HCT116 (cell line): ENCODE measurements at regions not wholly inside any gene's neighbourhood (a gene's known extent, or its start where the extent isn't known, plus 50 kb on each side); places are given as distances from the start of the nearest gene placed in this dataset.

Experiments
- CEBPB ChIP-seq: IDR thresholded peaks from 2 replicates; pipeline ENCODE4 v1.6.1; 2012; ENCODE audit warnings: low read depth
- EGR1 ChIP-seq: IDR thresholded peaks from 2 replicates; pipeline ENCODE4 v1.6.1; 2012; ENCODE audit warnings: low read depth
- ELF1 ChIP-seq: IDR thresholded peaks from 2 replicates; pipeline ENCODE4 v1.6.1; 2012; ENCODE audit warnings: low read depth, borderline replicate concordance
- FOSL1 ChIP-seq: IDR thresholded peaks from 2 replicates; pipeline ENCODE4 v1.6.1; 2012; ENCODE audit warnings: low read depth
- JUND ChIP-seq: IDR thresholded peaks from 2 replicates; pipeline ENCODE4 v1.6.1; 2012
- POLR2A ChIP-seq: IDR thresholded peaks from 2 replicates; pipeline ENCODE4 v1.7.0; 2011; ENCODE audit warnings: borderline replicate concordance; ENCODE audit not compliant: insufficient read depth, insufficient read length; ENCODE audit errors: extremely low read depth
- POLR2AphosphoS5 ChIP-seq: IDR thresholded peaks from 2 replicates; pipeline ENCODE4 v1.6.1; 2011; ENCODE audit warnings: mild to moderate bottlenecking, low read depth, low read length, moderate library complexity
- RAD21 ChIP-seq: IDR thresholded peaks from 2 replicates; pipeline ENCODE4 v1.6.1; 2012; ENCODE audit warnings: low read depth, mild to moderate bottlenecking
- TF ChIP-seq, protein P1 (sequence below): IDR thresholded peaks from 2 replicates; pipeline ENCODE4 v1.6.1; 2012
- TF ChIP-seq, protein P2 (sequence below), 3 experiments: fragments of 200-600 bp in 1 of 3; sonication (generic) in 1 of 3; IDR thresholded peaks in 2 of 3; conservative IDR thresholded peaks in 1 of 3; 2 replicates each; pipeline ENCODE4 v1.5.1; 2012 to 2017; ENCODE audit warnings: low read depth in 2 of 3, low read length in 2 of 3, antibody characterized with exemption in 1 of 3, borderline replicate concordance in 1 of 3, control low read depth in 1 of 3, mild to moderate bottlenecking in 1 of 3, mixed read lengths in 1 of 3, mixed run types in 1 of 3, moderate library complexity in 1 of 3; ENCODE audit not compliant: insufficient read depth in 1 of 3

DNA sequence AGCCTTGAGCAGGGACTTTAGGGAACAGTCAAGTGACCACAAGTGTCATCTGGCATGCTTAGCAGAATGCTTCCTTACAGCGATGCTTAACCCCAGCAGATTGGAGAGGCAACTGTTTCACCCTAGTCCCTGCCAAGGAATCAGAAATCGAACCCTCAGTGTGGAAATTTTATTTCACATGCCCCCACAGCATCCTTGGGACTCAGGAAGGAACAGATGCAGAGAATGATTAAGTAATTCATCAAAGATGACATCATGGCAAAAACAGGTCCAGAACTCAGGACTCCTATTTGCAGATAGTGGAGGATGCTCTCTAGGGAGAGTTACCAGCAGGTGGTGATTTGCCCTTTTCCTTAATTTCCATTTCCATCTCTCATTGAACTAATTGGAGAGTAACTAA, 333.0 kb upstream of the KAZN start:
- TF ChIP-seq, protein P1, sequence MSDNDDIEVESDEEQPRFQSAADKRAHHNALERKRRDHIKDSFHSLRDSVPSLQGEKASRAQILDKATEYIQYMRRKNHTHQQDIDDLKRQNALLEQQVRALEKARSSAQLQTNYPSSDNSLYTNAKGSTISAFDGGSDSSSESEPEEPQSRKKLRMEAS, result no peak
- TF ChIP-seq POLR2A (no peak), EGR1 (no peak), POLR2AphosphoS5 (no peak), RAD21 (no peak), ELF1 (no peak), JUND (no peak), CEBPB (no peak), FOSL1 (no peak)
- TF ChIP-seq, protein P2, sequence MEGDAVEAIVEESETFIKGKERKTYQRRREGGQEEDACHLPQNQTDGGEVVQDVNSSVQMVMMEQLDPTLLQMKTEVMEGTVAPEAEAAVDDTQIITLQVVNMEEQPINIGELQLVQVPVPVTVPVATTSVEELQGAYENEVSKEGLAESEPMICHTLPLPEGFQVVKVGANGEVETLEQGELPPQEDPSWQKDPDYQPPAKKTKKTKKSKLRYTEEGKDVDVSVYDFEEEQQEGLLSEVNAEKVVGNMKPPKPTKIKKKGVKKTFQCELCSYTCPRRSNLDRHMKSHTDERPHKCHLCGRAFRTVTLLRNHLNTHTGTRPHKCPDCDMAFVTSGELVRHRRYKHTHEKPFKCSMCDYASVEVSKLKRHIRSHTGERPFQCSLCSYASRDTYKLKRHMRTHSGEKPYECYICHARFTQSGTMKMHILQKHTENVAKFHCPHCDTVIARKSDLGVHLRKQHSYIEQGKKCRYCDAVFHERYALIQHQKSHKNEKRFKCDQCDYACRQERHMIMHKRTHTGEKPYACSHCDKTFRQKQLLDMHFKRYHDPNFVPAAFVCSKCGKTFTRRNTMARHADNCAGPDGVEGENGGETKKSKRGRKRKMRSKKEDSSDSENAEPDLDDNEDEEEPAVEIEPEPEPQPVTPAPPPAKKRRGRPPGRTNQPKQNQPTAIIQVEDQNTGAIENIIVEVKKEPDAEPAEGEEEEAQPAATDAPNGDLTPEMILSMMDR (IDR thresholded peaks at IDR 0.05 in 2 of 3, conservative IDR thresholded peaks at IDR 0.05 in 1 of 3; ENCODE audit: borderline replicate concordance in 1 of 3, insufficient read depth in 1 of 3, low read depth in 2 of 3, low read length in 2 of 3), result no peak
